GM13976 (cell line): ENCODE measurements at regions not wholly inside any gene's neighbourhood (a gene's known extent, or its start where the extent isn't known, plus 50 kb on each side); places are given as distances from the start of the nearest gene placed in this dataset.

Experiments used
- DNase-seq: peaks from one replicate; pipeline ENCODE4 v3.0.0; 2012; ENCODE audit warnings: low spot score
- in situ Hi-C: fragments of 300-500 bp; cut with MboI; formaldehyde crosslinking; loops from one replicate; pipeline ENCODE4 v1.12.0; 2022; ENCODE audit warnings: low sequenced_read_pairs, mixed read lengths, inconsistent platforms; ENCODE audit not compliant: unreplicated experiment
- TF ChIP-seq, protein P1 (sequence below): IDR thresholded peaks from 2 replicates; pipeline ENCODE4 v1.5.1; 2012; ENCODE audit warnings: borderline replicate concordance, mild to moderate bottlenecking; ENCODE audit not compliant: insufficient read depth; ENCODE audit errors: extremely low read depth, missing control alignments, control extremely low read depth

DNA sequence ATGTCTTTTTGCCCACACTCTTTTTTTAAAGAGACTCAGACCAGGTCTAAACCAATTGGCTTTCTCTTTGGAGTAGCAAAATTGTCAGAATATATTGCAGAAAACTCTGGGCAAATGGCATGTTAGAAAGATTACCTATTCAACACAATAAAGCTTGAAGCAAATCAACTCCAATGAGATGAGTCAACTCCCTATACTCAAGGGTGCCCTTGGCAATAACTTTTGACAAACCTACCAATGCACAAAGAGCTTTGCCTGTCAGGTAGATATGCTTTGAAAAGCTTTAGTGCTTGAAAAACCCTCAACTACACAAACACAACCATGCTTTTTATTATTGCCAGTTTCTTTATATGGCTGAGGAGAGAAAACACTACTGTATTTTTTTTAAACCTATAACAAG is 137.7 kb upstream of the GRM7 start:
- TF ChIP-seq, protein P1, sequence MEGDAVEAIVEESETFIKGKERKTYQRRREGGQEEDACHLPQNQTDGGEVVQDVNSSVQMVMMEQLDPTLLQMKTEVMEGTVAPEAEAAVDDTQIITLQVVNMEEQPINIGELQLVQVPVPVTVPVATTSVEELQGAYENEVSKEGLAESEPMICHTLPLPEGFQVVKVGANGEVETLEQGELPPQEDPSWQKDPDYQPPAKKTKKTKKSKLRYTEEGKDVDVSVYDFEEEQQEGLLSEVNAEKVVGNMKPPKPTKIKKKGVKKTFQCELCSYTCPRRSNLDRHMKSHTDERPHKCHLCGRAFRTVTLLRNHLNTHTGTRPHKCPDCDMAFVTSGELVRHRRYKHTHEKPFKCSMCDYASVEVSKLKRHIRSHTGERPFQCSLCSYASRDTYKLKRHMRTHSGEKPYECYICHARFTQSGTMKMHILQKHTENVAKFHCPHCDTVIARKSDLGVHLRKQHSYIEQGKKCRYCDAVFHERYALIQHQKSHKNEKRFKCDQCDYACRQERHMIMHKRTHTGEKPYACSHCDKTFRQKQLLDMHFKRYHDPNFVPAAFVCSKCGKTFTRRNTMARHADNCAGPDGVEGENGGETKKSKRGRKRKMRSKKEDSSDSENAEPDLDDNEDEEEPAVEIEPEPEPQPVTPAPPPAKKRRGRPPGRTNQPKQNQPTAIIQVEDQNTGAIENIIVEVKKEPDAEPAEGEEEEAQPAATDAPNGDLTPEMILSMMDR: no peak
- in situ Hi-C loops: no loop called here
- no peak for DNase-seq

DNA sequence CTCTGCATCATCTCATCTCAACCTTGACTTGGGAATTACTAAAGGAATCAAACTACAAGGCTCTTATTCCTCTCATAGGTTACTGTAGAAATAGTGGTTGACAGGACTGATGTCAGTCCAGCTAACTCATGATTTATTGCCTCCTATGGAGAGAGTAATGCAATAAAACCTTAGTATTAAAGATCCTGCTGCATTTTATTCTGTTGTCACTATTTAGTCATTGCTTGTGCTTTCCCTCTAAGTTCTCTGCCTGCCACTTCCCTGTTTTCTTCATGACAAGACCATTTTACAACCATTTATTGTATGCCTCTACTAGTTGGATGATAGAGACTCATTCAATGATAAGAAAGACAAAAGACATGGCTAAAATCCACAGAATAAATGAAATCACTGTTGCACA is 134.1 kb upstream of the GRM7 start:
- TF ChIP-seq, protein P1: no peak
- DNase-seq: no peak
- in situ Hi-C loops: no loop called here

DNA sequence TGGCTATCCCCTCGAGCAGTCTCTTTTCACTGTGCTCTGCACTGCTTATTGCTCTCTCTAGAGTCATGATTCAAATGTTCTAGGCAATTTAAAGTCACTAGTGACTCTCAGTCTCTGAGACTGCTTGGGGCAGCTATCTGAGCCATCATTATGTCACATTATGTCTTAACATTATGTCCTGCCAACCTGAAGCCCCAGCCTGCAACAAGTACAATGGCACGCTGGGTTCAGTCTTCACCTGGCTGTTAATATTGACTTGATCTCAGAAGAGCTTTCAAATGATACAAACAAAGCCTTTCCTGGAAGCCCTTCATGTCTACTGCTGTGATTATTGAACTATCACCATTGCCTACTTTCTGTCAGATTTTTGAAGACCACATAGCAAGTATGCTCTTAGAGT is 128.1 kb upstream of the GRM7 start:
- no peak for DNase-seq
- TF ChIP-seq, protein P1: no peak
- in situ Hi-C loops: no loop called here

DNA sequence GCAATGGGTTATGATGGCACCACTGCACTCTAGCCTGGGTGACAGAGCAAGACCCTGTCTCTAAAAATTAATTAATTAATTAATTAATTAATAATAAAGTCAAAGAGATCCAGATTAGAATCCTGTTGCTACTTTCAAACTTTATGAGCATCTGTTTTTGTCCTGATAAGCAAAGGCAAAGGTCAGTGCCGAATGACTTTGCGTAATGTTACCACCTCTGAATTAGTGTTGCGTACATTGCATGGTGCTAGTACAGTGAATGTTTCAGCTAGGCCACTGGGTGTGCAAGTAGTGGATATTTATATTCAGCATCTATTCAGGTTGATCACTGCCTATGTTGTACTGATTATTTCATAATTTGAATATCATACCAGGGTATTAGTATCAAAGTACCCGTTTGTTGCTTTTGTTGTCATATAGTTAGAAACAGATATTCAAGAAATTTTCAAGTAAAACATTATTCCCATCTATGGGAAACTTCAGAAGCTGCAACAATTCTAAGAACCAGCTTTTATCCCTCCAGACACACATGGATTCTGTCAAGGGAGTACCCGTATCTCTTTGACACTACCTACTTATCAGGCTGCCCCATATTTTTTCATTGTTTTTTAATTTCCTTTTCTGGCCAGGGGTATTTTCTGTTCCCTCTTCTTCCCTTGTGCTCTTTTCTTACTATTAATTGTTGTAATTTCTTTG is 127.1 kb upstream of the GRM7 start:
- DNase-seq: no peak
- in situ Hi-C loops: no loop called here
- TF ChIP-seq, protein P1: no peak

DNA sequence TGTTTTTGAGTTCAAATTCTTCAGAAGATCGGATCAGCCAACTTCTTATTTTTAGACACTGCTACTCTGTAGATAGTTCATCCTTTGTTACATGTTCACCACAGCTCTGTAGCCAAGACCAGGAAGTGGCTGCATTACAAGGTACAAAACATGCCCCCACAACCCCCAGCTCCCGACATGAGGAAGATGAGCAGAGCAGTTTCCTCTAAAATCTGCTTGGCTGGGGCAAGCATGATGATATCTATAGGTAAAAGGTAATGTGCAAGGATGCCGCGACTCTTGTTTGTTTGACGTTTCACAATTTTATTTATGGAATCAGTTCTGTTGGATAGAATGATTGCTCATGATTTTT is 126.5 kb upstream of the GRM7 start:
- no peak for DNase-seq
- in situ Hi-C loops: no loop called here
- TF ChIP-seq, protein P1: no peak

DNA sequence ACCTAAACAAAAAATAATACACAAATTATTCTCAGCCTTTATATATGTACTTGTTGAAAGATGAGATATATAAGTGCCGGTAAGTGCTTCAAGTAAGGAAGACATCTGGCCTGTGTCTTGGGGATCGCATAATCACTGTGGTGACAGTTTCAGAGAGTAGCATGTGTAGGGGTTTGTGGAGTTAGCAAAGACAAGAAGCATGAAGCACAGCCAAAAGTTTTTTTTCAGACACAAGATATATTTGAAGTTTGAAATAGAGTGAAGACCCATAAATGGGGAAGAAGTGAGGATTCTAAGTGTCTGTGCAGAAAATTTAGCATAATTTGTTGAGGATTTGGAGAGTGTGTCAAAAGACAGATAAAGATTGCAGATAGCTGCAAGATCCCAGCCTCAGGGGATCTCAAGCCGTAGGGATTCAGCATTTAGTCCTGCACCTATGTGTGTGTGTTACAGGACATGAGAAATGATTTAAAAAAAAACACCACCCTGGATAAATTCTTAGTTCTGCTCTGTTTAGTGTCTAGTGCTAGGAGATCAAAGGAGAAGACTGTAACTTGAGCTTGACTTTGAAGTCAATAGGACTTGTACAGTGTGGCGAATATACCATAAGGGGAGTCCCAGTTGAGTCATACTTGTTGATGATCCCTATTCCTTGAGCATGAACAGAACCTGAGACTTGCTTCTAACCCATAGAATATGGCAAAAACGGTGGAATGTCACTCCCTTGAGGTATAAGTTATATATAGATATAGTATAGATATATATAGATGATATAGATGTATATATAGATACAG is 123.9 kb upstream of the GRM7 start:
- TF ChIP-seq, protein P1: no peak
- in situ Hi-C loops: no loop called here
- no peak for DNase-seq
